HG02840 (cell line): ENCODE measurements at regions not wholly inside any gene's neighbourhood (a gene's known extent, or its start where the extent isn't known, plus 50 kb on each side); places are given as distances from the start of the nearest gene placed in this dataset.

Experiments used
- ATAC-seq: cut with Tn5 transposase; IDR thresholded peaks from one replicate; pipeline ENCODE4 v1.9.1; 2021; ENCODE audit warnings: mild to moderate bottlenecking, moderate library complexity, moderate number of reproducible peaks; ENCODE audit not compliant: unreplicated experiment, low FRiP score

DNA sequence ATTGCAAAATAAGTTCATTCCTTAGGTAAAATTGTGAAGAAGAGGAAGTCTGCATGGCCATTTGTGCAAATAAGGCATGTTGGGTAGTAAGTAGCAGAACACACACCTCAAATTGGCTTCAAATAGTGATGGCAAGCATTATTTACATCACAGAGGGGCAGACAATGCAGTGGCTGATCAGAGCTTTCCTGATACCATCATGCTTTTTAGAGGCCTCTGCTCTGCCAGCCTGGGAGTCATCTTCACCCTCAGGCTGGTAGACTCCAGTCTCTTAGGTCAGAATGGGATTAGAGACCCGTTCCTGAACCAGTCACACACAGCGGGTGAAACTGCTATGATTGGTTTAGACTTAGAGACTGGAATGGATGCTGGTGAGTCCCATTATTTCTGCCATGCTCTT lies 396.0 kb upstream of the MCTP2 start:
- no peak for ATAC-seq

DNA sequence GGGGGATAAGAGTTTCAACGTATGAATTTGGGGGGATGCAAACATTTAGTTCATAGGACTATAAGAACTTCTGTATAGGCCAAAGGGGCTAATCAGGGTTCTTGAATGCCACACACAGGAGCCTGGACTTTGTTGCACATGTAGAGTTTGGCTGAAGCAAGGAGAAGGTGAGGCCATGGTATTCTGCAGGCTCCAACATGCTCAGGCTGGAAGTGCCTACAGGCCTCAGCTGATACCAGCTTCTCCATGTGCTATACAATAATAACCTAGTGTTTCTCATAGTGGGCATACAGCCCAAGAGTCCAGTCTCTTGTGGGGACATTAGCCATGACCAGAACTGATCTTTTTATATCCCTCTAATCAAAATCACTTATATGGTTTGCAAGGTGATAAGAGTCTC lies 399.7 kb upstream of the MCTP2 start:
- no peak for ATAC-seq

DNA sequence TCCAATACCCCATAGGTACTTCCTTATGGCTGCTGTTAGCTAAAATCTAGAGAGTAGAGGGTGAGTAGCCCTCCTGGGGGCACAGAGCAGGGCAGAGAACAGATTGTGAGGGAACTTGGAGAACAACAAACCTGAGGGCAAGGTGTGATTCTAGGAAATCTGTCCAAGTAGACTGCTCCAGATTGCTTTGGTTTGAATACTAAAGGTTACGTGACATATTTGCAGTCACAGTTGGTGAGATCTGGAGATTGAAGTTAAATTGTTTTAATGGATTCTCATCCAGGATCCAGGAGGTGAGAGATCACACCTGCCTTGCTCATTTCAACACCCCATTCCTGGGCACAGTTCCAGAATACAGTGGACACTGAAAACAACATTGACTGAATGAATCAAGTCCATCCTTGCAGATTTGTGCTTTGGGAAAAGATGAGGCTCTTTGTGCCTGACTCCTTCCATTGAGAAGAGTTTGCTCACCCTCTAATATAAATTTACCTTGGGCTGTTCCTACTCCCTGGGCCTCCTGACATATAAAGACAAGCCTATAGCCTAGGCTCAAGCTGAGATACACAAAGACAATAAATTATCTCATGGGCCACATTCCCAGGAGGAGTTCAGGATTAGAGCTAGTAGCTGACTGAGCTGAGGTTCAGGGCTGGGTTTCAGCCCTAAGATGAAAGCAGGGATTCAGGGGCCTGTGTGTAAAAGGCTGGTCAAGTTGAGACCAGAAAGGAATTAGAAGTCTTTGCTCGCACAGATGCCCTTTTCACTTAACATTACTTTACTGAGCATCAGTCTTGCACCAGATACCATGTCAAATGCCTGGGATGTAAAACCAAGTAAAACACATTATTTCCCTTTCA lies 400.9 kb upstream of the MCTP2 start:
- no peak for ATAC-seq

DNA sequence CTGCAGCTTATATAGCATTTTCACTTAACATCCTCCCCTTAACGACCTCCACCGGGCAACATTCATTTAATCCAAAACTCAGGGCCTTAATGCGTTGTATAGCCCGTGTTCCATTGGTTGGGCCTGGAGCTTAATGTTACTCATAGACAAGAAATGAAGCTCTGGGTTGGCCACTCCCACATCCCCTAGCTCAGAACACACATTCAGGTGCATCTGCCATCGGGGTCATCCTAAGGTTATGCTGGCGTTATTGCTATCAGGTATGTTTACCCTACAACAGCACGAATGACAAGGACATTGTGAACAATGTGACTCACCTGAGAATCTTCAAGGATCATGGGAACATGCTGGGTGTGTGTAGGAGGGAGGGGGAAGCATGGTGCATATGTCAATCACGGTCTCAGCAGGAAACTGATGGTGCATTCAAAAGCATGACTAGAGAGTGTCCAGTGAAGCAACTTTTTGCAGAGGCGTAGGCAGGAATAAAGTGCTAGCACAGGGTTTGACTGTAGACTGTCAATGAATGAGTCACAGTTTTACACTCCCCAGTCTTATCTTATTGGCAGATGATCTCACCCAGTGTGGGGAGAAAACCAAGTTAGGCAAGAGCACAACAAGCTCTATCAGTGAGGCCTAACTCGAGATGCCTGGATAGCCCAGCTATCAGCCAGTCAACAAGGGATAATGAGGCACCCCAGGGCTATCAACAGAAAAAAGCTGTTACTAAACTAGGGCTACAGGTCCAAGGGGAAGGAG lies 402.1 kb upstream of the MCTP2 start:
- ATAC-seq = no peak

DNA sequence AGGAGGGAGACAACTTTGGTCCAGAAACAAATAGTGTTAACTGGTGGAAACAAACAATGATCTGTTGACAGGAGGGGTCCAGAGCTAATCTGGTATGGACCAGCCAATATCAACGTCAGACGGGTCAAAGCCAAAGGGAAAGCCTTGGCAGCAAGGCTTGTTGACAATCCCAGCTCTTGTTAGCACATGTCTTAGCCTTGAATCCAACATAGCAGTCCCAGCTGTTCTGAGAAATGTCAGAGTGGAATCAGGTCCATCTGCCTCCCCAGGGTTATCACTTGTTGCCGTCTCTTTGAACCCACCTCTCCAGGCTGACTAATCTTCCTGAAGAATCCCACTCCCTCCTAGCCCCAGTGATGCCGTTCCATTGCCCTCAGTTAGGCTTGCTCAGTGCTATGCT lies 404.6 kb upstream of the MCTP2 start:
- no peak for ATAC-seq

DNA sequence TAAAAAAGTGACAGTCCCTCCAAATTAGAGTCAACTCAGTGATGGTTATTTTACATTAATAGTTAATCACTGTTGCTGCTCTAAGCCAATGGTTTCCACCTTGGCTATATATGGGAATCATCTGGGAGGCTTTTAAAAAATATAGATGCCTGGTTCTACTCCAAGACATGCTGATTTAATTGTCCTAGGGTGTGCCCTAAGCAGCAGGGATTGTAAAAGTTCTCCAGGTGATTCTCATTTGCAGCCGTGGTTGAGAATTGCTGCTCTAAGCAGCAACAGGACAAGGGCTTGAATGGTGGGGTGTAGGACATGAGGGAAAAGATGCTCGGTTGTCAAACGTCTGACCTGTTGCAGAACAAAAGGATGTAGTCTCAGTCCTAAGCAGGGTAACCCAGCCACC lies 405.1 kb upstream of the MCTP2 start:
- no peak for ATAC-seq

DNA sequence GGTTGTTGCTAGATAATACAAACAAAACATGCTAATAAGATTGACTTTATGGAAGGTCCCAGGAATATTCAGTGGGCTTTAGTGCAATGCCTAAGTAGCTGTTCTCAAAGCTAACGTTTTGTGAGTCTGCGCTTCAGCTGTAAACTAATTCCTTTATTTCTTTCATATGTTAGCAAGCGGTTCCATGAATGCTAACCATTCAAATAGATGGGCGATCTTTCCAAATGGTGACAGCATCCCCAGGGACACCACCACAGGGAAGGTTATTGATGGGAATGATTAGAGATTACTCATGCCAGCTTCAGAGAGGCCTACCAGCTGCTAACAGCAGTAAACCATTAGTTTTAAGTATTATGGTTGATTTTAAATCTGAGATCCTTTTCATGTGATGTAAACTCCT lies 405.7 kb upstream of the MCTP2 start:
- no peak for ATAC-seq

DNA sequence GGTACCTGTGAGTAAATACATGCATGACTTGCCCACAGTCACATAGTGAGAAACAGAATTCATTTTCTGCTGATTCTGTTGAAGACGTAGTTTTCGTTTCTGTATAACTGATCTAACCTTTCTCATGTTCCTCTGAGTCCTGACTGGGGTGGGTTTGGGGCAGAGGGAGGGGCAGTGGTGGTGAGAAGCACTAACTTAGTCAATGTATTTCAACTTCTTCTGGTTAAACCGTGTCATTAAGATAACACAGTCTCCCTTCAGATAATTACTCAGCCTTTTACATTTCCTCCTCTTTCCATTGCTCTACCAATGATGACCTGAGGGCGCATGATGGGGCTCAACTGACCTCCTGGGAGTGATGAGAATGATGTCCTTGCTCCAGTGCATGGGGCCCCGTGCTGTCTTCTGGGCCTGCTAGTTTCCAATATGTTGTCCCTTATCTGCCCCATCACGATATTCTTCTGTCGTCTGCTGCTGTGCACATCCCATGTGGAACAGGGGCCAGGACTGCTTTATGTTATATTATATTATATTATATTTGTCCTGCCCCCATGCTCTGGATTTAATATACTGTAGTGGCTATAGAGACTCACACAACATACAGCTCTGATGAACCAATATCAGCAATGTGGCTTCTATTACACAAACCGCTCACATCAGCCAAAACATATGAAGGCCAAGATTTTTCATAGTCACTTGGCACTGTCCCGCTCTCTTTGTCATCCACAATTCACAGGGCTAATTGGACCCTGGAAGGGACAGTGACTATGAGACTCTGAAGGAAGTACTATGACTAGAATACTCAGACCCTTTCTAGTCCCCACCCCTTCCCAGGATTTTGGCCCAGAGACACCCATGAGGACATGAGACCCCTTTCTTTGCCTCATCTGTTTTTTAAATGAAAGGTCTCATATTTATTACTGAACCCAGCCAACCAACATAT lies 407.1 kb upstream of the MCTP2 start:
- no peak for ATAC-seq

DNA sequence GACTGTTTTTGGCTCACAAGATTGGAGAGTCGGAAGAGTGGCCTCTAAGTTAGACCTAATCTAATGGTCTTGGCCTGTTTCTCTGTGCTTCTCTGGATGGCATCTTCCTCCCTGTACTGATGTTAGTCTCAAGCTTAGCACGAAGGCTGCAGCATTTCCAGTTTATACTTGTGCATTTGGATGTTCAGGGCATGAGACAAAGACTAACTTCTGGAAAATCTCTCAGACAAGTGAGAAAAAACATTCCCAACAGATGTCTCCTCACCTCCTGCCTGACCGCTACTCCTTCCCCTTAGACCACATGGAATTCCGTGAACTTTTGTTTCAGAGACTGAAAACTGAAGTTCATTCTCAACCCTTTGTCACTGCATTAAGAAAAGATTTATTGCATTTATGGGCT lies 410.8 kb upstream of the MCTP2 start:
- ATAC-seq = no peak

DNA sequence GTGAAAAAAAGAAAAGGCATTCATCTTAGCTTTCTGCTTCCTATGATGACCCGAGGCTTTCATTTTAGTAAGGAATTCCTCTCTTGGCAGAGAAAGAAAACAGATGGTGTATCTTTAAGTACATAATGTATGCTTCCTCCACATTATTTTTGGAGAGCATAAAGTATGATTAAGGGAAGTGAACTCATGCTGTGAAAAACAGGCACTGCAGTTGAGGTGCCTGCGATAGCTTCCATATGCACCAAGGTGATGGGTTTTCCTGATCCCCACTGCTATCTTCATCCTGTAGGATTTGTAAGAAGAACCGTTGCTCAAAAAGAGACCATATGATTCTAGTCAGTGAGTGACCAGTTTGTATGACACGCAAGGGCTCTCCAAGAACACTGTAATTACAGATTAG lies 411.5 kb upstream of the MCTP2 start:
- no peak for ATAC-seq

DNA sequence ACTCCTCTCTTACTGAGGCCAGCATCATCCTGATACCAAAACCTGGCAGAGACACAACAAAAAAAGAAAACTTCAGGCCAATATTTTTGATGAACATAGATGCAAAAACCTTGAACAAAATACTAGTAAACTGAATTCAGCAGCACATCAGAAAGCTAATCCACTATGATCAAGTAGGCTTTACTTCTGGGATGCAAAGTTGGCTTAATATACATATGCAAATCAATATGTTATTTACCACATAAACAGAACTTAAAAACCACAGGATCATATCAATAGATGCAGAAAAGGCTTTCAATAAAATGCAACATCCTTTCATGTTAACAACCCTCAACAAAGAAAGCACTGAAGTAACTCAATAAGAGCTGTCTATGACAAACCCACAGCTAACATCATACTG lies 414.5 kb upstream of the MCTP2 start:
- no peak for ATAC-seq

DNA sequence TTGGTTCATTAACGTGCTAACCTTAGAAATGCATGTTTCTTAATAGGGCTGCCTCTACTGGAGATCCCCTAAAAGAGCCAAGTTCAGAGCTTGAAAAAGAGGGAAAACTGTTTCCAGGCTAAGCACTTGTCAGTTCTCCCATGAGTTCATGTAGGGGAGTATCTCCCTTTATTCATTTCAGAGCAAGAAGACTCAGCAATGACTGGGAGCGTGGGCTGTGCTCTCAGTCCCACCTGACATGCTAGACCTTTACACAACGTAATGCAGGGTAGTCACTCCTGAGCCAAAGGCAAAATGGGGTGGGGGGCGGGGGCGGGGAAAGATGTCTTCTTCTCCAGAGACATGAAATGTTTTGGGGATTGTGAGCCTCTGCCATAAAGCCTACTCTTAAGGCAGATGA lies 420.1 kb upstream of the MCTP2 start:
- no peak for ATAC-seq

DNA sequence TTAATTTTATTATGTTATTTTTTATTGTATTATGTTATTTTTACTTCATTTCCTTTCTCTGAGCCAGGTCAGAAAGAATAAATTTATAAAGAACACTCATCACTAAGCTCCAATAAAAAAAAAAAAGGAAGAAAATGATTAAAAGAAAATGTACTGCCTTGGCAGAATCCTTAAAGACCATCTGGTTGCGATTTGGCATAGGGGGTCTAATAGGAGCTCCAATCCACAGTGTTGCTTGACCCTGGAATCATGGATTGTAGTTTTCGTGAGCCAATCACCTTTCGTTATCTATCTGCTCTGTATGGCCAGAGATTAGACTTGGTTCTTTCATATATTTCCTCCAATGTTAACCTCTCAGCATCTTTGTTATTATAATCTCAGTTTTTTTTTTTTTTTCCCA lies 421.8 kb upstream of the MCTP2 start:
- ATAC-seq = no peak

DNA sequence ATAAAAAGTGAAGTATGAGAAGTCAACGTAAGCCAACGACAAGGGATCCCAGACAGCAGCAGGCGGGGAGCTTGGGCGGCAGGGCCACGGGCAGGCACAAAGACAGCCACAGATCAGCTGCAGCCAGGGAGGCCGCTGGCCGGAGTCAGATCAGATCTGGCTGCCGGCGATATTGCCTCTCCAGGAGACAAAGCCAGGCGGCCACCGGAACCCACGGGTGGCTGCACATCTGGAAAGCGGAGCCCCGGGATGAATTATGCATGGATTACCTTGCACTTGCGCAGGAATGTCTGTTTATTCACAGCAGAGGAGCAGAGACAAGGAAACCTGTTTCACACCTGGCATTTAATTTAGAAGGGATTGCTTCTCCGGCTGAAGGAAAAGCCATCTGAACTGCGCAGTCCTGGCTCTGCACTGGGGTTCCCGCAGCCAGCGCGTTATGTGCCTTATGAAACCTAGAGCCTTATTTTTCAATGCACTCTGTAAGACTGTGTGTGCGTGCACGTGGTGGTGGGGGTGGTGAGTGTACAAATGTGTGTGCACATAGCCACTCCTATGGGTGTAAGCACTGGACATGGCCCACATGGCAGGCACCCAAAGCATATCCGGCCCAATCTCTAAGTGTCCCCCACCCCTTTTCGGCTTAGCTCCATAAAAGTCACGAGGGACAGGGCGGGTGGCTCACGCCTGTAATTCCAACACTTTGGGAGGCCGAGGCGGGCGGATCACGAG lies 427.8 kb upstream of the MCTP2 start:
- no peak for ATAC-seq

DNA sequence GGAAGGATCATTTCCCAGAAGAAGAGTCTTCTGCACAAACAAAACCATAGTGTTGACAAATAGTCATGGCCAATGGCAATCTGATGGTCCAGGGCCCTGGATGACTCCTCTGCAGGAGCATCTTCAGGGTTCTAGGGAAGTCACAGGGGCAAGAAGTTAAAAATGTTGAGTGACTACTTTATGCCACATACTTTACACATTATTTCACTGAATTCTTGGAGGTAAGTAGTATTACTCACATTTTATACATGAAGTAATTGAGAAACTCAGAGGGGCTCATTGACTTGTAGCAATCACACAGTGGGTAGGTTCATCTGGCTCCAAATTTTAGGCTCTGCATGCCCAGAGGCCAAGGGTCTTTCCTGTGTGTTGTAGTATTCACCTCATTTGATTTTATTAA lies 430.2 kb upstream of the MCTP2 start:
- ATAC-seq = no peak

DNA sequence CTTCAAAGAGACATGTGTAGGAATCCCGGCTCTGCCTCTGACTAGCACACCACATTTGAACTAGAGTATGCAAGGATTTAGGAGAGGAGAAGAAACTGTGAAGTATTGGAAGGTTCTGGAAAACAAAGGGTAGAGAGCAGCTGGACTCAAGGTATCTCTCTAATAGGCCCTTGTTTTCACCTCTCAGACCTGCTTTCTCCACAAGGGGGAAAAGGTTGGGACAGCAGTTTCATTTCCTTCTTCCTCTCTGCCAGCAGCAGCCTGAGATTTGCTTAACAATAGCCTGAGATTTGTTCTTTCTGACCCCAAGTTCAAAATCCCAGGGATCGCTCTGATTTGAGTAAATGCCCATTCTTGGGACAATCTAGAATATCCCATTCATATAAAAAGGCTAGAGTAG lies 430.6 kb upstream of the MCTP2 start:
- no peak for ATAC-seq

DNA sequence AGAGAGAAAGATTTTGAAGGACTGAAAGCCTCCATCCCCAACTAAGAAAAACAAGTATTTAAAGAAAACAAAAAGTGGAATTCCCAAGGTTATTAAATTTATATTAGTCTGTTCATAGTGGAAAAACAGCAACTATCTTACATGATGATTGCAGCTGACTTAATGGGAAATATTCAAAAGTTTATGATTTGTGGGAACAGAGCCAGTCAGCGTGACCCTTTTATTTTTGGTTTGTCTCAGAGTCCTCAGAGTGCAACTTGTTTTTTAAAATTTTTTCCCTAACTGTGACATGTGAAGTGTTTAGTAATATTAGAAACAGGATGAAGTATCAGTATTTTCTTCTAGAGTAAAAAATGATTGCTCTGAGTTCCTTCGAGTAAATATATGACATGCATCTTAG lies 441.9 kb upstream of the MCTP2 start:
- ATAC-seq = no peak

DNA sequence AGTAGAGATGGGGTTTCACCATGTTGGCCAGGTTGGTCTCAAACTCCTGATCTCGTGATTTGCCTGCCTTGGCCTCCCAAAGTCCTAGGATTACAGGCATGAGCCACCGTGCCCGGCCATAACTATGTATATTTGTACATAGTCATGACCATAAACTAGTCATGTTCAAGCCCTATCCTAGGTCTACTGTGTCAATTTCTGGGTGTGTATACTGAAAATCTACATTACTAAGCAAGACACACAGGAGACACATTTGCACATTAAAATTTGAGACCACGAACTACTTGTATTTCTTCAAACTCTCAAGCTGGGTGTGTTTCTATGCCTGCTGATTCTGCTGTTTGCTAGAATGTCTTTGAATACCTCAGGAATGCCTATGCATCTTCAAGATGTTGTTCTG lies 451.3 kb upstream of the MCTP2 start:
- no peak for ATAC-seq

DNA sequence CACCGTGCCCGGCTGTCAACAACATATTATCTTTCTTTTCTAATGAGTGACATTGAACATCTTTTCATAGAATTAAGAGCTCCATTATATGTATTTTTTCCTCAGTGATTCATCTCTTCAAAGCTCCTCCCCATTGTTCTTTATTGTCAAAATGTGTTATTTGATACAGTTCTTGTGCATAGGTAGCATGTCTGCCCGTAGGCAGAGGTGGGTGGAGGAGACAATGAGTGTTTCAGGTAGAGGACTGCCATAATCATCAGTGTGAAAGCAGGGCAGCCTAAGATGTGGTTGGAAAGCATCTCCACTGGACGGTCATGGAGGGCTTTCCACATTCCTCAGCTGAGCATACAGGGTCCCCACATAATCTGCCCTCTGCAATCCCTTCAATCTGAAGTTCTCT lies 452.0 kb upstream of the MCTP2 start:
- no peak for ATAC-seq
